Putamen (tissue), 1 donor: ENCODE measurements at regions not wholly inside any gene's neighbourhood (a gene's known extent, or its start where the extent isn't known, plus 50 kb on each side); places are given as distances from the start of the nearest gene placed in this dataset.
"Not testable (repeated sequence)": the region's sequence is repeated elsewhere in the genome, so short reads cannot be mapped to it uniquely, and the experiment has no call there.

Experiments used
- DNase-seq: peaks from one replicate; pipeline ENCODE4 v3.0.0-alpha.2; 2016; ENCODE audit warnings: low spot score

GRCh38 chr13:22893777-22894176 is 287.0 kb upstream of the SGCG start:
- no peak for DNase-seq

- DNase-seq = no peak
Observed at GRCh38 chr13:22897571-22898314, 283.0 kb upstream of the SGCG start.

GRCh38 chr13:22900416-22900951 is 280.3 kb upstream of the SGCG start:
- DNase-seq = not testable (repeated sequence)

GRCh38 chr13:22903301-22903700 is 277.5 kb upstream of the SGCG start:
- DNase-seq = no peak

- DNase-seq = no peak
Observed at GRCh38 chr13:22903925-22904324, 276.9 kb upstream of the SGCG start.

GRCh38 chr13:22915442-22916082 is 265.2 kb upstream of the SGCG start:
- peak; percentile 44 for DNase-seq

- not testable (repeated sequence) for DNase-seq
Observed at GRCh38 chr13:22916276-22916675, 264.5 kb upstream of the SGCG start.

- DNase-seq = no peak
Observed at GRCh38 chr13:22925881-22926747, 254.7 kb upstream of the SGCG start.

GRCh38 chr13:22926748-22927400 is 253.9 kb upstream of the SGCG start:
- no peak for DNase-seq

- DNase-seq = not testable (repeated sequence)
Observed at GRCh38 chr13:22927845-22928244, 252.9 kb upstream of the SGCG start.

GRCh38 chr13:22929381-22930126 is 251.2 kb upstream of the SGCG start:
- DNase-seq = no peak

- DNase-seq = peak; percentile 28
Observed at GRCh38 chr13:22931576-22931975, 249.2 kb upstream of the SGCG start.

GRCh38 chr13:22932632-22933412 is 248.0 kb upstream of the SGCG start:
- DNase-seq = not testable (repeated sequence)

- DNase-seq = no peak
Observed at GRCh38 chr13:22933571-22934181, 247.1 kb upstream of the SGCG start.

- no peak for DNase-seq
Observed at GRCh38 chr13:22934744-22935523, 245.8 kb upstream of the SGCG start.

GRCh38 chr13:22936228-22936627 is 244.6 kb upstream of the SGCG start:
- no peak for DNase-seq

- no peak for DNase-seq
Observed at GRCh38 chr13:22937241-22937640, 243.5 kb upstream of the SGCG start.

- DNase-seq = no peak
Observed at GRCh38 chr13:22937953-22938352, 242.8 kb upstream of the SGCG start.

- no peak for DNase-seq
Observed at GRCh38 chr13:22938576-22938975, 242.2 kb upstream of the SGCG start.
